ENCODE measurements at regions not wholly inside any gene's neighbourhood (a gene's known extent, or its start where the extent isn't known, plus 50 kb on each side); places are given as distances from the start of the nearest gene placed in this dataset.
"Not testable (repeated sequence)": the region's sequence is repeated elsewhere in the genome, so short reads cannot be mapped to it uniquely, and the experiment has no call there.

DNA sequence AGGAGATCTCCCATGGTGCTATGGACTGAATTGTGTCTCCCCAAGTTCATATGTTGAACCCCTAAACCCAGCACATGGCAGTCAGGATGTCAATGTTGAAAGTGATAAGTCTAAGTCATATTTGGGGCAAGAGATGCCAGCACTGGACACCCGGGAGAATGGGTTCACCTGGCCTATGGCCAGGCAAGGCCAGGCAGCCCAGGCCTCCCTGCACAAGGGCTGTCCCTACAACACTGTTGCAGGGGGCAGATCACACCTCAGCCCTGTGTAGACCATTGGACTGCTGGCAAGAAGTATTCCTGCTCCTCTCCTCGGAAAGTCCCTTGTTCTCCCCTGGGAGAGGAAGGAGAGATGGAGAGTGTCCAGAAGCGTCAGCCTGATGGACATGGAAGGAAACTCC lies 240.5 kb downstream of the GADD45G start:
- DNase-seq, result no peak

- no peak for DNase-seq
Measured at GRCh38 chr9:89845862-89846261, 241.1 kb downstream of the GADD45G start.

DNA sequence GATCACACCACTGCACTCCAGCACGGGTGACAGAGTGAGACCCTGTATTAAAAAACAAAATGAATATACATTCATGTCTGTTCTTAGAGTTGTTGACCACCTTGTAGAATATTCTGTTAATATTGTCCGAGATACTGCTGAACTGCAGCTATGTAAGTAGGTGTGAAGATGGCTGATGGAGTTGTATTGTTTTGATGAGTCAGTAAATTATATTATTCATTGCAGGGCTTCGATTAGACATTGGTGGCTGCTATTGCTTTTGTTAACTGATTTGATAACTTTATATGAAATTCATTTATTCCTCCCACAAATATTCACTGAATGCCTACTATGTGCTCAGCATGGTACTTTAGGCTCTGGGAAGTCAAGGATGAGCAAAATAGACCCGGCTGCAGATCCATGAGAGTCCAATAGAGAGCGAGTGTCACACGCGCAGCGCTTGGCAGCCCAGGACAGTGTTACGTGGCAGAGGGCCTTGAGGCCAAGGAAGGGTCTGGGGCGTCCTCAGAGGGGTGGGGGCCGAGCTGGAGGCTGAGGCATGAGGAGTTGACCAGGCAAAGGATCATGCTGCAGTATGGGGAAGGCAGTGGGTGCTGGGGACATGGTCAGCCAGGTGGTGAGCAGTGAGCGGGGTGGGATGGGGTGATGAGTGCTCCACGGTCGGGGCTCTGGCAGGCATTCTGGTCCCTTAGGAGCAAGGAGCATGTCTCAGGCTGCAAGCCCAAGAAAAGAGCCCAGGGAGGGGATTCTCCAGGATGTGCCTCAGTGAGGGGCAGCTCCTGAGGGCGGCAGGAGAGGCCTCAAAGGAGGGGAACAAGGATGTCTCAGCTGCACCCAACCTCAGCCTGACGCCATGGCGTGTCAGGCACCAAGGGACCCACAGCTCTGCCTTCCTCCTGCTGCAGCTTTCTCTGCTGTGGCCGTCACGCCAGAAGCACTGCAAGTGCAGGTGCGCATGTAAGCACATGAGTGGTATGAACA lies 243.5 kb downstream of the GADD45G start:
- no peak for DNase-seq

DNA sequence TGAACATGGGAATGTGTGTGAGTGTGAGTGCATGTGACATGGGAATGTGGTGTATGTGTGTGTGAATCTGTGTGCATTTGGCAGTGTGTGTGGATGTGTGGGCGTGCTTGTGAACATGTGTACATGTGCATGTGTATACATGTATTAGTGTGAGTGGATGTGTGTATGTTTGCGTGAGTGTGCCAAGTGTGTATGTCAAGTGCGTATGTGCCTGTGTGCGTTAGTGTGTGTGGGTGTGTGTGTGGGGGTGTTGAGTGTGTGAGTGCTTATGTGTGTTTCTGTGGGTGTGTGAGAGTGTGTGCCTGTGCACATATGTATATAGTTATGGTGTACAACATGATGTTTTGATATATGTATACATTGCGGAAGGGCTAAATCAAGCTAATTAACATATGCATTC lies 244.3 kb downstream of the GADD45G start:
- DNase-seq, result no peak

DNA sequence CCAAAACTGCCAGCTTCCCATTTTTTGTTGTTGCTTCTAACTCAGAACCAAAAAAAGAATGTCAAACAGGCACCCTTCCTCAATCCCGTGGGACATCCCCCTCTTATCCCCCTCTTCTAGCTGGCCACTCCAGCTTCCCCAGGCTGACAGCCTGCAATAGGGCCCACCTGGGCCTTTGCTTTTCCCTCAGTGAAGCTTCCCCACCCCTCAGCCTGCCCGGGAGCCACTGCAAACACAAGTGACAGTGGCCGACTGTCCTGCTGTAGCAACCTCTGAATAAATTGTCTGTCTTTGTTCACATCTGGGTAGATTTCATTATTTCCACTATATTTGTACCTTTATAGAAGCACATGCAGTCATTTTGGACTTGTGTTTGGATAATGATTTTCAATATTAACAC lies 245.3 kb downstream of the GADD45G start:
- DNase-seq, result no peak

GRCh38 chr9:89850631-89851325 lies 246.0 kb downstream of the GADD45G start:
- DNase-seq, result no peak

GRCh38 chr9:89853161-89853560 lies 248.3 kb downstream of the GADD45G start:
- DNase-seq, result no peak

DNA sequence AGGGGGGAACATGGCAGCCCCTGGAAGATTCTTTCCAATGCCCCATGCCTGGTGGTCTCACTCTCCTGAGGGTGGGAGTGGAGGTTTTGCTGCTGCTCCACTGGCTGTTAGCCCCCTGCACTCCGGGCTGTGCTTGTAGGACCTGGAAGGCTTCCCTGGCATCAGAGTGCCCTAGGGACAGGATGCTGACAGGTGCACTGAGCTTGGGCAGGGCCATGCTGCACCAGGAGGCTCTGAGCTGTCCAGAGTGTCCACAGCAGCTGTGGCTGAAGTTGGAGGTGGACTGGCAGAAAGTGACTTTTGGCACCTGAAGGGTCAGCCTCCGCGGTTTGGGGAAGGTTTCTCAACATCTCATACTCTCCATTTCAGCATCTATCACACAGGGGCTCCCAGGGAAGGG lies 249.1 kb downstream of the GADD45G start:
- DNase-seq, result no peak

GRCh38 chr9:89854715-89855475 lies 250.1 kb downstream of the GADD45G start:
- no peak for DNase-seq

DNA sequence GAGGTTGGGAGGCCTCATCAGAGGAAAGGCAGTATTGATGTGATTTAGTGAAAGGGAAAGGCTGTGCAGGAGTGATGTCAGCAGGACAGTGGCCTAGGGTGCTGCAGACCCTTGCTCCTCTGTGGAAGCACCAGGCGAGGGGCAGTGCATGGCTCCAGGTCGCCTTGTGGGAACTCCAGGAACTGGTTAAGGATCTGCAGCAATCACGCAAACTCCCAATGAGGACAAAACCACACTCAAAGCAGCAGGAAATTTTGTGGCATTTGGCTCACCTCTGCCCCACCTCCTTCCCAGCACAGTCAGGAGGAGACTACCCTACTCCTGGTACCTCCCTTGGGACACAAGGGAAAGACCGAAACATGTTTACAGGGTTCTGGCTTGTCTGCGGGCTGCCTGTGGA lies 251.5 kb downstream of the GADD45G start:
- not testable (repeated sequence) for DNase-seq

GRCh38 chr9:89856950-89857349 lies 252.1 kb downstream of the GADD45G start:
- DNase-seq, result not testable (repeated sequence)

DNA sequence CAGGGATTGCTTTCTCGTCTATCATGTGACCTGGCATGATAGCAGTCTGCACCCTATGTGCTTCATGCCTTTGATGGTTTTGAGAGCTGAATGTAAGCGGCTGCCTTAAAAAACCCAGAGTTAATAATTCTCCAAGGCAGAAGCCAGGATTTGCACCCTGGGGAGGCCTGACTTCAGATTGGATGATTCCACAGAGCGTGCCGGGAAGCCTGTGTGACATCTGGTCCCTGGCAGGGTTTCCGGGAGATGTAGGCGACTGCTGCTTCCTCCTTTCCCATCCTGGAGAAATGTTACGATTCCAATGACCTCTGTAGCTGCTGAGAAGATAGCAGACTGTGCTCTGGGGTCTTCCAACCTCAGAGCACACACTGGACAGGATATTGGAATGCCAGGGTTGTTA lies 255.0 kb downstream of the GADD45G start:
- not testable (repeated sequence) for DNase-seq

DNA sequence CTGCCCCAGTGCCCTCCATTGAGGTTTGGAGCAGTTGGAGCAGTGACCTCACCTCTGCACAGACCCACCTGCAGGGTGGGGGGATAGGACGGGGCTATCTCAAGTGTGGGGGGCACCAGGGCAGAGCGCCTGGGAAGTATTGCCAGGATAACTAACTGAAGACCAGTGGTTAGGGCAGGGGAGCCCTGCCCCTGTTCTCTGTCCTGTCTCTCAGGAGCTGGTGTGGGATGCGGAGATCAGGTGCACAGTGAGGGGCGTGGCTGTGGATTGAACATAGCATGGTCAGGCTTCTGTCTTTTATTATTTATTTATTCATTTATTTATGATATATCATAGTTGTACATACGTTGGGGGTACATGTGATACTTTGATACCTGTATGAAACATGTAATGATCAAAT lies 256.6 kb downstream of the GADD45G start:
- DNase-seq, result not testable (repeated sequence)

GRCh38 chr9:89862316-89862715 lies 257.5 kb downstream of the GADD45G start:
- DNase-seq, result no peak

- no peak for DNase-seq
Measured at GRCh38 chr9:89863141-89863540, 258.3 kb downstream of the GADD45G start.

- DNase-seq, result no peak
Measured at GRCh38 chr9:89863837-89864236, 259.0 kb downstream of the GADD45G start.

DNA sequence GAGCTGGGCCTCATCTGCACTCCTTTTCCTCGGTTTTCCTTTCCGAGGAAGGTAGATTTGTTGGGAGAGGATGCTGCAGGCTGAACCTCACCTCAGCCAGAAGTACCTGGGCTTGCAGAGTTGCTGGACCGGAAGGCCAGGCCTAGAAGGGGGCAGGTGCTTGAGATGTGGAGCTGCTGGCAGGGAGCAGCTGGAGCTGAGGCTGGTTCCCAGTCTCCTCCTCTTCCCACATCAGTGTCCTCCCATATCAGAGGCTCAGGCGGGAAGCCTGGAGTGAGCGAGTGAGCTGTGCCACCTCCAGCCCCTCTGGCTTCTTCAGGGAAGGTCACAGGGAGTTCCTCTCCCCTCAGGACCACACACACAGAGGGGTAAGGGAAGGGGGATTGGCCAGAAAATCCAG lies 259.4 kb downstream of the GADD45G start:
- DNase-seq, result no peak

GRCh38 chr9:89864731-89865130 lies 259.9 kb downstream of the GADD45G start:
- no peak for DNase-seq

DNA sequence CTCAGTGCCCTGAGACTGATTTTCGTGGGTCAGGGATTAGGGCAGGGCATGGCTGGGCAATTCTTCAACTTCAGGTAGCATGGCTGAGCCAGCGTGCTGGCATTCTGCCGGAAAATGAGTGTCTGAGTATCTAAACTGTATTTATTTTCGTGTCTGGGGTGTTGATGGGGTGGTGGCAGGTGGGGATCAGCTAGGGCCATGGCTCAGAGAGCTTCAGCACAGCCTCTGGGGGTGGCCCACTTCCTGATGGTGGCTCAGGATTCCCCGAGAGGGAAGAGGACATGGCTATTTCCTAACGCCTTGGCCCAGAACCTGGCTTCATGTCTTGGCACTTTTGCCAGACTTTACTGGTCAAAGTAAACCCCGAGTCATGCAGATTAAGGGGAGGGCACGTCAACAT lies 260.5 kb downstream of the GADD45G start:
- no peak for DNase-seq

DNA sequence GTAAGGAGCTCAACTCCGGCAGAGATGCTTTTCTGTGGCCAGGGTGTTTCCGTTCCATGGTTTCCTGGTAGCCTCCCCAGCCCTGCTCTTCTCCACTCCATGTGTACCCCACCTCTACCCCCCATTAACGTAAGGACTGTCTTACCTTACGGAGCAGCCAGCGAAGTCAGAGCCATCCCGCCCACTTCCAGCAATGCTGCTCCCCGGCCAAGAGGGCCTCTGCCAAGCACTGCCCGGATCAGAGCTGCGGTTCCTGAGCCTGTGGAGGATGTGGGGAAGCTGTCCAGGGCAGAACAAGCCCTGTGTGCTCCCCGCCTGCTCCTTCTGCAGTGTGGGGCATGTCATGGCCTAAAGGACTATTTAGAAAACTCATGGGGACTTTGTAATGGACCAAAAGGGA lies 261.2 kb downstream of the GADD45G start:
- no peak for DNase-seq

DNA sequence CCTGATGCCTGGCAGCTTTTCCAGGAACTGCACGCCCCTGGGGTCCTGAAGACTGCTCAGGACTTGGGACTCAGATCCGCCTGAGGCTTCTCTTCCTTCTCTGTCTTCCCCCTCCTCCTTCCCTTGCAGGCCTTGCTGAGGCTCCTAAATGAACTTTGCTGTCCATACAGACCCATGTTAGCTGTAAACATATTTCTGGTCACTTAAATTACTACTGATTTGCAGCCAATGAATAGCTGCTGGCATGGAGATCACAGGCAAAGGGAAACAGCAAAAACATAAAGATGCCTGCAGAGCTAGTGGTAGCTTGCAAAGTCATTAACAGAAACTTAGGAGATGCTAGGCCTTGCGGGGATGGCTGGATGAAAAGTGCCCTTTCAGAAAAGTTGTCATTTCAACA lies 261.9 kb downstream of the GADD45G start:
- DNase-seq, result no peak

- no peak for DNase-seq
Measured at GRCh38 chr9:89868100-89868499, 263.3 kb downstream of the GADD45G start.

GRCh38 chr9:89869793-89870580 lies 265.2 kb downstream of the GADD45G start:
- no peak for DNase-seq

All from kidney glomerular epithelial cell (primary cell).